Neural progenitor cell (in vitro differentiated cells): ENCODE measurements at regions not wholly inside any gene's neighbourhood (a gene's known extent, or its start where the extent isn't known, plus 50 kb on each side); places are given as distances from the start of the nearest gene placed in this dataset.
A peak's percentile ranks its signal among the peaks of the same experiment; 100 is the strongest.

ENCODE experiments used
- DNase-seq: peaks from one replicate; pipeline ENCODE4 v3.0.0-alpha.2; 2016; ENCODE audit warnings: low spot score
- H2AFZ ChIP-seq: fragments of 200-600 bp; sonication (generic); replicated peaks from 2 replicates; pipeline ENCODE4 v1.6.1; 2016; ENCODE audit warnings: antibody characterized with exemption
- H3F3A ChIP-seq: fragments of 200-600 bp; sonication (generic); 2 replicates; pipeline ENCODE4 v1.6.1; 2016; ENCODE audit warnings: antibody characterized with exemption, low read depth
- H3K27ac ChIP-seq: fragments of 200-600 bp; sonication (generic); 2 replicates; pipeline ENCODE4 v1.5.1; 2016; ENCODE audit warnings: mild to moderate bottlenecking
- H3K27me3 ChIP-seq: fragments of 200-600 bp; sonication (generic); 2 replicates; pipeline ENCODE4 v1.6.1; 2016; ENCODE audit warnings: mild to moderate bottlenecking, moderate library complexity
- H3K36me3 ChIP-seq: fragments of 200-600 bp; sonication (generic); 2 replicates; pipeline ENCODE4 v1.5.1; 2016
- H3K4me1 ChIP-seq: fragments of 200-600 bp; sonication (generic); 2 replicates; pipeline ENCODE4 v1.6.1; 2016; ENCODE audit warnings: mixed run types
- H3K4me2 ChIP-seq: fragments of 200-600 bp; sonication (generic); 2 replicates; pipeline ENCODE4 v1.6.1; 2016
- H3K4me3 ChIP-seq: fragments of 200-600 bp; sonication (generic); 2 replicates; pipeline ENCODE4 v1.5.1; 2016
- H3K79me2 ChIP-seq: fragments of 200-600 bp; sonication (generic); 2 replicates; pipeline ENCODE4 v1.6.1; 2016; ENCODE audit warnings: low read depth
- H3K9ac ChIP-seq: fragments of 200-600 bp; sonication (generic); 2 replicates; pipeline ENCODE4 v1.6.1; 2016
- H3K9me3 ChIP-seq: fragments of 200-600 bp; sonication (generic); 2 replicates; pipeline ENCODE4 v1.5.1; 2016; ENCODE audit warnings: low read depth
- H4K20me1 ChIP-seq: fragments of 200-600 bp; sonication (generic); 2 replicates; pipeline ENCODE4 v1.6.1; 2016; ENCODE audit warnings: low read depth
- H3K27ac Mint-ChIP-seq: 3 replicates; pipeline ENCODE4 v1.8.0; 2021; ENCODE audit warnings: mixed read lengths
- H3K27me3 Mint-ChIP-seq: 2 replicates; pipeline ENCODE4 v1.8.0; 2022; ENCODE audit warnings: low read depth, mild to moderate bottlenecking, inconsistent platforms, moderate library complexity, mixed read lengths; ENCODE audit not compliant: insufficient read depth
- H3K36me3 Mint-ChIP-seq: 3 replicates; pipeline ENCODE4 v1.8.0; 2021; ENCODE audit warnings: mixed read lengths
- H3K4me1 Mint-ChIP-seq: 3 replicates; pipeline ENCODE4 v1.8.0; 2021; ENCODE audit warnings: mixed read lengths
- H3K4me3 Mint-ChIP-seq: 3 replicates; pipeline ENCODE4 v1.8.0; 2021; ENCODE audit warnings: mild to moderate bottlenecking, moderate library complexity, mixed read lengths
- H3K9me3 Mint-ChIP-seq: 3 replicates; pipeline ENCODE4 v1.8.0; 2020; ENCODE audit warnings: mixed read lengths
- CTCF ChIP-seq: fragments of 200-600 bp; sonication (generic); IDR thresholded peaks from 2 replicates; pipeline ENCODE4 v1.5.1; 2017; ENCODE audit warnings: antibody characterized with exemption, mild to moderate bottlenecking
- EZH2 ChIP-seq: fragments of 200-600 bp; sonication (generic); IDR thresholded peaks from 2 replicates; pipeline ENCODE4 v1.6.1; 2017; ENCODE audit warnings: antibody characterized with exemption, mild to moderate bottlenecking, moderate library complexity
- EZH2phosphoT487 ChIP-seq: fragments of 200-600 bp; sonication (generic); IDR thresholded peaks from 2 replicates; pipeline ENCODE4 v1.6.1; 2017; ENCODE audit warnings: antibody characterized with exemption

GRCh38 chr4:149983401-149983800, 94.8 kb upstream of the DCLK2 start:
- Mint-ChIP-seq H3K27me3 (no peaks in the 10 kb centered on the region), H3K4me1 (peaks cover 13% of the 10 kb centered on the region), H3K27ac (no peak overlapping the region), H3K9me3 (no peaks in the 10 kb centered on the region), H3K4me3 (no peak overlapping the region), H3K36me3 (no peaks in the 10 kb centered on the region)
- Histone ChIP-seq H4K20me1 (no peaks in the 10 kb centered on the region), H3K9me3 (no peaks in the 10 kb centered on the region), H3K4me1 (no peaks in the 10 kb centered on the region), H2AFZ (no peak overlapping the region), H3K27ac (no peak overlapping the region), H3F3A (no peaks in the 10 kb centered on the region), H3K9ac (no peak overlapping the region), H3K4me2 (no peak overlapping the region), H3K27me3 (no peaks in the 10 kb centered on the region), H3K4me3 (no peak overlapping the region), H3K36me3 (no peaks in the 10 kb centered on the region), H3K79me2 (no peaks in the 10 kb centered on the region)
- no peak for TF ChIP-seq EZH2phosphoT487
- no peak for TF ChIP-seq CTCF
- TF ChIP-seq EZH2 = no peak
- no peak for DNase-seq

GRCh38 chr4:149983931-149984330, 94.3 kb upstream of the DCLK2 start:
- Histone ChIP-seq H3K79me2 (no peaks in the 10 kb centered on the region), H3K4me2 (no peak overlapping the region), H3K27ac (no peak overlapping the region), H3K4me3 (no peak overlapping the region), H3K4me1 (no peaks in the 10 kb centered on the region), H3F3A (no peaks in the 10 kb centered on the region), H3K9ac (no peak overlapping the region), H3K36me3 (no peaks in the 10 kb centered on the region), H4K20me1 (no peaks in the 10 kb centered on the region), H3K9me3 (no peaks in the 10 kb centered on the region), H3K27me3 (no peaks in the 10 kb centered on the region), H2AFZ (peak overlapping the region; percentile 28)
- Mint-ChIP-seq H3K27ac (no peak overlapping the region), H3K4me3 (no peak overlapping the region), H3K9me3 (no peaks in the 10 kb centered on the region), H3K36me3 (no peaks in the 10 kb centered on the region), H3K27me3 (no peaks in the 10 kb centered on the region), H3K4me1 (peaks cover 13% of the 10 kb centered on the region)
- no peak for DNase-seq
- TF ChIP-seq EZH2phosphoT487 (no peak), EZH2 (no peak), CTCF (no peak)

GRCh38 chr4:149985981-149986380, 92.3 kb upstream of the DCLK2 start:
- Histone ChIP-seq H3K36me3 (no peaks in the 10 kb centered on the region), H3K4me3 (no peak overlapping the region), H3F3A (no peaks in the 10 kb centered on the region), H2AFZ (no peak overlapping the region), H3K4me1 (peaks cover 3% of the 10 kb centered on the region), H3K9ac (no peak overlapping the region), H3K79me2 (no peaks in the 10 kb centered on the region), H4K20me1 (no peaks in the 10 kb centered on the region), H3K27ac (no peak overlapping the region), H3K27me3 (no peaks in the 10 kb centered on the region), H3K4me2 (no peak overlapping the region), H3K9me3 (no peaks in the 10 kb centered on the region)
- H3K27me3 Mint-ChIP-seq = no peaks in the 10 kb centered on the region
- H3K4me1 Mint-ChIP-seq = peaks cover 13% of the 10 kb centered on the region
- H3K9me3 Mint-ChIP-seq = no peaks in the 10 kb centered on the region
- no peak for TF ChIP-seq EZH2phosphoT487
- TF ChIP-seq EZH2 = no peak
- TF ChIP-seq CTCF = no peak
- no peak for DNase-seq
- no peak overlapping the region for H3K27ac Mint-ChIP-seq
- H3K4me3 Mint-ChIP-seq = no peak overlapping the region
- H3K36me3 Mint-ChIP-seq = no peaks in the 10 kb centered on the region

GRCh38 chr4:149986917-149987316, 91.3 kb upstream of the DCLK2 start:
- H3K4me3 ChIP-seq = no peak overlapping the region
- no peaks in the 10 kb centered on the region for H3K36me3 Mint-ChIP-seq

More at GRCh38 chr4:149986917-149987316, 91.3 kb upstream of the DCLK2 start:
- H4K20me1 ChIP-seq = no peaks in the 10 kb centered on the region
- Mint-ChIP-seq H3K27me3 (no peaks in the 10 kb centered on the region), H3K9me3 (no peaks in the 10 kb centered on the region), H3K4me1 (peaks cover 13% of the 10 kb centered on the region), H3K27ac (no peak overlapping the region), H3K4me3 (no peak overlapping the region)
- no peaks in the 10 kb centered on the region for H3K9me3 ChIP-seq
- no peak for DNase-seq
- H3K27me3 ChIP-seq = no peaks in the 10 kb centered on the region
- H3F3A ChIP-seq = no peaks in the 10 kb centered on the region
- H3K79me2 ChIP-seq = no peaks in the 10 kb centered on the region
- no peak overlapping the region for H3K9ac ChIP-seq
- H3K36me3 ChIP-seq = no peaks in the 10 kb centered on the region
- H3K27ac ChIP-seq = no peak overlapping the region
- no peak overlapping the region for H3K4me2 ChIP-seq
- TF ChIP-seq EZH2phosphoT487 (no peak), CTCF (no peak), EZH2 (no peak)
- no peak overlapping the region for H2AFZ ChIP-seq
- peaks cover 3% of the 10 kb centered on the region for H3K4me1 ChIP-seq
